ENCODE measurements at regions not wholly inside any gene's neighbourhood (a gene's known extent, or its start where the extent isn't known, plus 50 kb on each side); places are given as distances from the start of the nearest gene placed in this dataset.

- TF ChIP-seq, protein P1, sequence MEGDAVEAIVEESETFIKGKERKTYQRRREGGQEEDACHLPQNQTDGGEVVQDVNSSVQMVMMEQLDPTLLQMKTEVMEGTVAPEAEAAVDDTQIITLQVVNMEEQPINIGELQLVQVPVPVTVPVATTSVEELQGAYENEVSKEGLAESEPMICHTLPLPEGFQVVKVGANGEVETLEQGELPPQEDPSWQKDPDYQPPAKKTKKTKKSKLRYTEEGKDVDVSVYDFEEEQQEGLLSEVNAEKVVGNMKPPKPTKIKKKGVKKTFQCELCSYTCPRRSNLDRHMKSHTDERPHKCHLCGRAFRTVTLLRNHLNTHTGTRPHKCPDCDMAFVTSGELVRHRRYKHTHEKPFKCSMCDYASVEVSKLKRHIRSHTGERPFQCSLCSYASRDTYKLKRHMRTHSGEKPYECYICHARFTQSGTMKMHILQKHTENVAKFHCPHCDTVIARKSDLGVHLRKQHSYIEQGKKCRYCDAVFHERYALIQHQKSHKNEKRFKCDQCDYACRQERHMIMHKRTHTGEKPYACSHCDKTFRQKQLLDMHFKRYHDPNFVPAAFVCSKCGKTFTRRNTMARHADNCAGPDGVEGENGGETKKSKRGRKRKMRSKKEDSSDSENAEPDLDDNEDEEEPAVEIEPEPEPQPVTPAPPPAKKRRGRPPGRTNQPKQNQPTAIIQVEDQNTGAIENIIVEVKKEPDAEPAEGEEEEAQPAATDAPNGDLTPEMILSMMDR (IDR thresholded peaks at IDR 0.05) = no peak
- TF ChIP-seq POLR2A (IDR thresholded peaks at IDR 0.05) = no peak
Measured at GRCh38 chr14:104321088-104321801, 182.9 kb downstream of the KIF26A start.
